ENCODE measurements at regions not wholly inside any gene's neighbourhood (a gene's known extent, or its start where the extent isn't known, plus 50 kb on each side); places are given as distances from the start of the nearest gene placed in this dataset.

DNA sequence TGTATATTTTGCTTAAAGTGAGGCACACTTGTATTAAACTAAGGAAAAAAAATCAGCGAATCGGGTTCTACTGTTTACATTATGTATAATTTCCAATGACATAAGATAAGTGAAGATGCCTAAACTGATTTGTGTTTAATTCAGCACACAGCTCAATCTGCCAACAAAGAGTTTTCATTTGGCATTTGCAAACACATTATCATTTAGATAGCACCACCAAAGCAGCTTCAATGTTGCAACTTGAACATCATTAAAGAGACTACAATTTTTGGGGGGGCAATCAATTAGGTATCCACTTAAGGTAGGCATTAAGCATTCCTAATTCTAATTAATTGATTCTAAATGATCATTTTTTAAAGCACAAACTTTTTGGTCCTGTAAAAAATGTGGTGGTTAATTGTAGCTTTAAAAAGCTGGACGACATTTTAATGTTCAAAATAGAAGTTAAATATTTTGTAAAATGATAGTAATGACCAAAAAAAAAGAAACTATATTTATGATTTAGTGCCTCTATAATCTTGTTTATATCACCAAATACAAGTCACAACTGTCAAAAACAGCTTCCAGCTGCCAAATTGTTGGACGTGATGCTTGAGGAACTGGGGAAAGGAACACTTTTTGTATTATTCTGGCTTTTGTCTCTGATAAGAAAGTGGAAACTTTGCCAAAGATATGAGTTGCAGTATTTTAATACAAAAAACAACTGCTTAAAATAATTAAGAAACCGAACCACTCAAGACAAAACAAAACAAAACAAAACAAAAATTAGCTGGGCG, 57.1 kb downstream of the CYCS start (continued):
- TF ChIP-seq ZXDB (tag by site-specific recombination; IDR thresholded peaks at IDR 0.05), result no peak
- TF ChIP-seq ZNF274 (IDR thresholded peaks at IDR 0.05; ENCODE audit: low read length), result no peak
- TF ChIP-seq ZNF274 (tag by site-specific recombination; IDR thresholded peaks at IDR 0.05; ENCODE audit: borderline replicate concordance), result no peak
- no peak for TF ChIP-seq KLF16 (tag by site-specific recombination; IDR thresholded peaks at IDR 0.05)
- no peak for TF ChIP-seq ZNF133 (tag by site-specific recombination; IDR thresholded peaks at IDR 0.05)
- TF ChIP-seq, protein P1, sequence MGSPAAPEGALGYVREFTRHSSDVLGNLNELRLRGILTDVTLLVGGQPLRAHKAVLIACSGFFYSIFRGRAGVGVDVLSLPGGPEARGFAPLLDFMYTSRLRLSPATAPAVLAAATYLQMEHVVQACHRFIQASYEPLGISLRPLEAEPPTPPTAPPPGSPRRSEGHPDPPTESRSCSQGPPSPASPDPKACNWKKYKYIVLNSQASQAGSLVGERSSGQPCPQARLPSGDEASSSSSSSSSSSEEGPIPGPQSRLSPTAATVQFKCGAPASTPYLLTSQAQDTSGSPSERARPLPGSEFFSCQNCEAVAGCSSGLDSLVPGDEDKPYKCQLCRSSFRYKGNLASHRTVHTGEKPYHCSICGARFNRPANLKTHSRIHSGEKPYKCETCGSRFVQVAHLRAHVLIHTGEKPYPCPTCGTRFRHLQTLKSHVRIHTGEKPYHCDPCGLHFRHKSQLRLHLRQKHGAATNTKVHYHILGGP (tag by site-specific recombination; IDR thresholded peaks at IDR 0.05), result no peak
- TF ChIP-seq, protein P2, sequence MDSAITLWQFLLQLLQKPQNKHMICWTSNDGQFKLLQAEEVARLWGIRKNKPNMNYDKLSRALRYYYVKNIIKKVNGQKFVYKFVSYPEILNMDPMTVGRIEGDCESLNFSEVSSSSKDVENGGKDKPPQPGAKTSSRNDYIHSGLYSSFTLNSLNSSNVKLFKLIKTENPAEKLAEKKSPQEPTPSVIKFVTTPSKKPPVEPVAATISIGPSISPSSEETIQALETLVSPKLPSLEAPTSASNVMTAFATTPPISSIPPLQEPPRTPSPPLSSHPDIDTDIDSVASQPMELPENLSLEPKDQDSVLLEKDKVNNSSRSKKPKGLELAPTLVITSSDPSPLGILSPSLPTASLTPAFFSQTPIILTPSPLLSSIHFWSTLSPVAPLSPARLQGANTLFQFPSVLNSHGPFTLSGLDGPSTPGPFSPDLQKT (IDR thresholded peaks at IDR 0.05; ENCODE audit: borderline replicate concordance, low read depth, low read length), result no peak
- TF ChIP-seq ZNF202 (tag by site-specific recombination; IDR thresholded peaks at IDR 0.05; ENCODE audit: borderline replicate concordance), result no peak
- TF ChIP-seq, protein P3, sequence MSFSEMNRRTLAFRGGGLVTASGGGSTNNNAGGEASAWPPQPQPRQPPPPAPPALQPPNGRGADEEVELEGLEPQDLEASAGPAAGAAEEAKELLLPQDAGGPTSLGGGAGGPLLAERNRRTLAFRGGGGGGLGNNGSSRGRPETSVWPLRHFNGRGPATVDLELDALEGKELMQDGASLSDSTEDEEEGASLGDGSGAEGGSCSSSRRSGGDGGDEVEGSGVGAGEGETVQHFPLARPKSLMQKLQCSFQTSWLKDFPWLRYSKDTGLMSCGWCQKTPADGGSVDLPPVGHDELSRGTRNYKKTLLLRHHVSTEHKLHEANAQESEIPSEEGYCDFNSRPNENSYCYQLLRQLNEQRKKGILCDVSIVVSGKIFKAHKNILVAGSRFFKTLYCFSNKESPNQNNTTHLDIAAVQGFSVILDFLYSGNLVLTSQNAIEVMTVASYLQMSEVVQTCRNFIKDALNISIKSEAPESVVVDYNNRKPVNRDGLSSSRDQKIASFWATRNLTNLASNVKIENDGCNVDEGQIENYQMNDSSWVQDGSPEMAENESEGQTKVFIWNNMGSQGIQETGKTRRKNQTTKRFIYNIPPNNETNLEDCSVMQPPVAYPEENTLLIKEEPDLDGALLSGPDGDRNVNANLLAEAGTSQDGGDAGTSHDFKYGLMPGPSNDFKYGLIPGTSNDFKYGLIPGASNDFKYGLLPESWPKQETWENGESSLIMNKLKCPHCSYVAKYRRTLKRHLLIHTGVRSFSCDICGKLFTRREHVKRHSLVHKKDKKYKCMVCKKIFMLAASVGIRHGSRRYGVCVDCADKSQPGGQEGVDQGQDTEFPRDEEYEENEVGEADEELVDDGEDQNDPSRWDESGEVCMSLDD (tag by site-specific recombination; IDR thresholded peaks at IDR 0.05), result no peak
- TF ChIP-seq ZNF292 (tag by site-specific recombination; IDR thresholded peaks at IDR 0.05; ENCODE audit: borderline replicate concordance, low read depth), result no peak
- TF ChIP-seq, protein P4, sequence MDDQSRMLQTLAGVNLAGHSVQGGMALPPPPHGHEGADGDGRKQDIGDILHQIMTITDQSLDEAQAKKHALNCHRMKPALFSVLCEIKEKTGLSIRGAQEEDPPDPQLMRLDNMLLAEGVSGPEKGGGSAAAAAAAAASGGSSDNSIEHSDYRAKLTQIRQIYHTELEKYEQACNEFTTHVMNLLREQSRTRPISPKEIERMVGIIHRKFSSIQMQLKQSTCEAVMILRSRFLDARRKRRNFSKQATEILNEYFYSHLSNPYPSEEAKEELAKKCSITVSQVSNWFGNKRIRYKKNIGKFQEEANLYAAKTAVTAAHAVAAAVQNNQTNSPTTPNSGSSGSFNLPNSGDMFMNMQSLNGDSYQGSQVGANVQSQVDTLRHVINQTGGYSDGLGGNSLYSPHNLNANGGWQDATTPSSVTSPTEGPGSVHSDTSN (CRISPR knock-in tag; IDR thresholded peaks at IDR 0.05), result no peak

DNA sequence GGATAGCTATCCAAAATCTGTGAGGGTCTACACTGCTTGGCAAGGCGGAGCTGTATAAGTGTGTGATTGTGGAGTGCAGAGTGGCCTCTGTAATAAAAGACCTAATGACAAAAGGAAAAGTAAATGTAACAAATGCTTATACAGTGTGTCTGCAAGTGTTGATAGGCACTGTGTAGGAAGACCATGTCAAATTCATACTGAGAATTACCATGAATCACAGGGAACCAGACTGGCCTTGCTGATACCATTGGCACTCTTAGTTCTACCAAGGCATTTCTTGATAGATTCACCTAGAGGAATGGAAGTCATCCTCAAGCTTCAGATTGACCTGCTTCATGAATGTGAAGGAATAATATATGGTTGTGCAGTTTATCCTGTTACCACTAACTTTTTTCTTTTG, 58.8 kb downstream of the CYCS start:
- Histone ChIP-seq H3K4me1 (ENCODE audit: control insufficient read depth, insufficient read depth, low read length) (no peaks in the 10 kb centered on the region), H3K36me3 (ENCODE audit: control insufficient read depth in 2 of 2, insufficient read depth in 1 of 2, low read length in 2 of 2) (no peaks in the 10 kb centered on the region), H3K4me3 (ENCODE audit: low read depth, low read length) (no peak overlapping the region), H3K27ac (ENCODE audit: extremely low read depth, low read depth, low read length) (no peak overlapping the region), H3K9me3 (ENCODE audit: control insufficient read depth, insufficient read depth, low read depth, low read length) (no peaks in the 10 kb centered on the region)
- ChIA-PET CTCF (interaction anchor here (0.6 to 1.4 kb wide), 3 partner anchors 28 to 248 kb away, joined by 3 to 7 read pairs (median 5); no protein-coding TSS in a partner anchor), POLR2A (no interaction called here)
- TF ChIP-seq ZNF24 (tag by site-specific recombination; IDR thresholded peaks at IDR 0.05) (no peak), ZBTB17 (tag by site-specific recombination; IDR thresholded peaks at IDR 0.05) (no peak)
- TF ChIP-seq, protein P5, sequence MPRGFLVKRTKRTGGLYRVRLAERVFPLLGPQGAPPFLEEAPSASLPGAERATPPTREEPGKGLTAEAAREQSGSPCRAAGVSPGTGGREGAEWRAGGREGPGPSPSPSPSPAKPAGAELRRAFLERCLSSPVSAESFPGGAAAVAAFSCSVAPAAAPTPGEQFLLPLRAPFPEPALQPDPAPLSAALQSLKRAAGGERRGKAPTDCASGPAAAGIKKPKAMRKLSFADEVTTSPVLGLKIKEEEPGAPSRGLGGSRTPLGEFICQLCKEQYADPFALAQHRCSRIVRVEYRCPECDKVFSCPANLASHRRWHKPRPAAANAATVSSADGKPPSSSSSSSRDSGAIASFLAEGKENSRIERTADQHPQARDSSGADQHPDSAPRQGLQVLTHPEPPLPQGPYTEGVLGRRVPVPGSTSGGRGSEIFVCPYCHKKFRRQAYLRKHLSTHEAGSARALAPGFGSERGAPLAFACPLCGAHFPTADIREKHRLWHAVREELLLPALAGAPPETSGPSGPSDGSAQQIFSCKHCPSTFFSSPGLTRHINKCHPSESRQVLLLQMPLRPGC (tag by site-specific recombination; IDR thresholded peaks at IDR 0.05), result no peak

DNA sequence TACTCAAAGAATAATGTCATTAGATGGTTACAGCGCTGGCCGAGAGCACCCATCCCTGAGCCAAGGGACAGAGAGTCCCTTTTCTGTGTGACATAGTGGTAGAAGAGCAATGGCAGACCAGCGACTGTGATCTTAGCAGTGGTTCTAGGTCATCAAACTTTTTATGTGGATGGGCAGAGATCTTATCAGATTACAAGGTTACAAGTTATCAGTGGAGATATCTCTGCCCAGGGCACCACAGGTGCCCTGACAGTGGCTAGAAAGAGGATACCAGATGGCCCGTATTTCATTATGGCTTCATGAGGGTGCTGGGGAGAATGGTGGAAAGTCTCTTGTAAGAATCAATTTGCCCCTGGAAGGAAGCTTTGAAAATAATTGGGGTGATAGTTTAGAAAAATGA, 62.7 kb downstream of the CYCS start:
- no peaks in the 10 kb centered on the region for H3K36me3 ChIP-seq (ENCODE audit: control insufficient read depth in 2 of 2, insufficient read depth in 1 of 2, low read length in 2 of 2)
- no peaks in the 10 kb centered on the region for H3K9me3 ChIP-seq (ENCODE audit: control insufficient read depth, insufficient read depth, low read depth, low read length)
- CTCF ChIA-PET, result interaction anchor here (0.6 to 1.5 kb wide), 4 partner anchors 9 to 193 kb away, joined by 3 to 6 read pairs (median 4); partner anchors contain the start of gene OSBPL3
- H3K4me1 ChIP-seq (ENCODE audit: control insufficient read depth, insufficient read depth, low read length), result no peaks in the 10 kb centered on the region
- no peak overlapping the region for H3K4me3 ChIP-seq (ENCODE audit: low read depth, low read length)
- no peak overlapping the region for H3K27ac ChIP-seq (ENCODE audit: extremely low read depth, low read depth, low read length)
- POLR2A ChIA-PET, result no interaction called here
- TF ChIP-seq ZFP41 (tag by site-specific recombination; IDR thresholded peaks at IDR 0.05; ENCODE audit: borderline replicate concordance), result no peak
- no peak for TF ChIP-seq ZXDB (tag by site-specific recombination; IDR thresholded peaks at IDR 0.05)
- no peak for TF ChIP-seq ZNF302 (tag by site-specific recombination; IDR thresholded peaks at IDR 0.05; ENCODE audit: low read depth)
- TF ChIP-seq, protein P6, sequence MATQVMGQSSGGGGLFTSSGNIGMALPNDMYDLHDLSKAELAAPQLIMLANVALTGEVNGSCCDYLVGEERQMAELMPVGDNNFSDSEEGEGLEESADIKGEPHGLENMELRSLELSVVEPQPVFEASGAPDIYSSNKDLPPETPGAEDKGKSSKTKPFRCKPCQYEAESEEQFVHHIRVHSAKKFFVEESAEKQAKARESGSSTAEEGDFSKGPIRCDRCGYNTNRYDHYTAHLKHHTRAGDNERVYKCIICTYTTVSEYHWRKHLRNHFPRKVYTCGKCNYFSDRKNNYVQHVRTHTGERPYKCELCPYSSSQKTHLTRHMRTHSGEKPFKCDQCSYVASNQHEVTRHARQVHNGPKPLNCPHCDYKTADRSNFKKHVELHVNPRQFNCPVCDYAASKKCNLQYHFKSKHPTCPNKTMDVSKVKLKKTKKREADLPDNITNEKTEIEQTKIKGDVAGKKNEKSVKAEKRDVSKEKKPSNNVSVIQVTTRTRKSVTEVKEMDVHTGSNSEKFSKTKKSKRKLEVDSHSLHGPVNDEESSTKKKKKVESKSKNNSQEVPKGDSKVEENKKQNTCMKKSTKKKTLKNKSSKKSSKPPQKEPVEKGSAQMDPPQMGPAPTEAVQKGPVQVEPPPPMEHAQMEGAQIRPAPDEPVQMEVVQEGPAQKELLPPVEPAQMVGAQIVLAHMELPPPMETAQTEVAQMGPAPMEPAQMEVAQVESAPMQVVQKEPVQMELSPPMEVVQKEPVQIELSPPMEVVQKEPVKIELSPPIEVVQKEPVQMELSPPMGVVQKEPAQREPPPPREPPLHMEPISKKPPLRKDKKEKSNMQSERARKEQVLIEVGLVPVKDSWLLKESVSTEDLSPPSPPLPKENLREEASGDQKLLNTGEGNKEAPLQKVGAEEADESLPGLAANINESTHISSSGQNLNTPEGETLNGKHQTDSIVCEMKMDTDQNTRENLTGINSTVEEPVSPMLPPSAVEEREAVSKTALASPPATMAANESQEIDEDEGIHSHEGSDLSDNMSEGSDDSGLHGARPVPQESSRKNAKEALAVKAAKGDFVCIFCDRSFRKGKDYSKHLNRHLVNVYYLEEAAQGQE (tag by site-specific recombination; IDR thresholded peaks at IDR 0.05), result no peak
- TF ChIP-seq, protein P7, sequence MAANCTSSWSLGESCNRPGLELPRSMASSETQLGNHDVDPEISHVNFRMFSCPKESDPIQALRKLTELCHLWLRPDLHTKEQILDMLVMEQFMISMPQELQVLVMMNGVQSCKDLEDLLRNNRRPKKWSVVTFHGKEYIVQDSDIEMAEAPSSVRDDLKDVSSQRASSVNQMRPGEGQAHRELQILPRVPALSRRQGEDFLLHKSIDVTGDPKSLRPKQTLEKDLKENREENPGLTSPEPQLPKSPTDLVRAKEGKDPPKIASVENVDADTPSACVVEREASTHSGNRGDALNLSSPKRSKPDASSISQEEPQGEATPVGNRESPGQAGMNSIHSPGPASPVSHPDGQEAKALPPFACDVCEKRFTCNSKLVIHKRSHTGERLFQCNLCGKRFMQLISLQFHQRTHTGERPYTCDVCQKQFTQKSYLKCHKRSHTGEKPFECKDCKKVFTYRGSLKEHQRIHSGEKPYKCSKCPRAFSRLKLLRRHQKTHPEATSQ (tag by site-specific recombination; IDR thresholded peaks at IDR 0.05), result no peak
